Femur (tissue), 1 donor: ENCODE measurements at regions not wholly inside any gene's neighbourhood (a gene's known extent, or its start where the extent isn't known, plus 50 kb on each side); places are given as distances from the start of the nearest gene placed in this dataset.
"Not testable (repeated sequence)": the region's sequence is repeated elsewhere in the genome, so short reads cannot be mapped to it uniquely, and the experiment has no call there.

Experiments used
- DNase-seq: peaks from one replicate; pipeline ENCODE4 v3.0.0-alpha.2; 2017

- DNase-seq: peak; percentile 70
Observed at GRCh38 chr5:74396913-74397622, 243.5 kb downstream of the ENC1 start.

GRCh38 chr5:74394916-74395880 lies 245.3 kb downstream of the ENC1 start:
- DNase-seq: no peak

- no peak for DNase-seq
Observed at GRCh38 chr5:74394528-74394915, 246.0 kb downstream of the ENC1 start.

- no peak for DNase-seq
Observed at GRCh38 chr5:74393943-74394342, 246.6 kb downstream of the ENC1 start.

GRCh38 chr5:74392711-74393351 lies 247.7 kb downstream of the ENC1 start:
- DNase-seq: no peak

- DNase-seq: no peak
Observed at GRCh38 chr5:74391410-74391809, 249.1 kb downstream of the ENC1 start.

GRCh38 chr5:74390822-74391221 lies 249.7 kb downstream of the ENC1 start:
- no peak for DNase-seq

- DNase-seq: no peak
Observed at GRCh38 chr5:74390306-74390637, 250.3 kb downstream of the ENC1 start.

- no peak for DNase-seq
Observed at GRCh38 chr5:74389531-74390305, 250.8 kb downstream of the ENC1 start.

GRCh38 chr5:74388411-74388810 lies 252.1 kb downstream of the ENC1 start:
- DNase-seq: not testable (repeated sequence)

GRCh38 chr5:74386571-74387334 lies 253.8 kb downstream of the ENC1 start:
- DNase-seq: no peak

GRCh38 chr5:74384851-74385250 lies 255.7 kb downstream of the ENC1 start:
- DNase-seq: no peak

GRCh38 chr5:74382987-74383593 lies 257.4 kb downstream of the ENC1 start:
- DNase-seq: peak; percentile 74

GRCh38 chr5:74382123-74382855 lies 258.2 kb downstream of the ENC1 start:
- DNase-seq: no peak

GRCh38 chr5:74380193-74380592 lies 260.3 kb downstream of the ENC1 start:
- DNase-seq: no peak

- peak; percentile 43 for DNase-seq
Observed at GRCh38 chr5:74378464-74378863, 262.1 kb downstream of the ENC1 start.

- DNase-seq: no peak
Observed at GRCh38 chr5:74376187-74376586, 264.3 kb downstream of the ENC1 start.

- DNase-seq: no peak
Observed at GRCh38 chr5:74375271-74375670, 265.3 kb downstream of the ENC1 start.

- DNase-seq: no peak
Observed at GRCh38 chr5:74374656-74375055, 265.9 kb downstream of the ENC1 start.

GRCh38 chr5:74373076-74373475 lies 267.5 kb downstream of the ENC1 start:
- DNase-seq: no peak
